SK-N-SH (cell line): ENCODE measurements at regions not wholly inside any gene's neighbourhood (a gene's known extent, or its start where the extent isn't known, plus 50 kb on each side); places are given as distances from the start of the nearest gene placed in this dataset.

ENCODE experiments used
- CTCF ChIA-PET: fragments of 300-600, 350-600 bp; formaldehyde crosslinking; extraction: SDS; loops from one replicate; lab custom pipeline; 2021; lab: Yijun Ruan, JAX
- POLR2A ChIA-PET: fragments of 350-600 bp; sonication (Branson Sonifier 250); formaldehyde crosslinking; extraction: SDS; loops from one replicate; lab custom pipeline; 2020; ENCODE audit warnings: antibody characterized with exemption, inconsistent platforms; lab: Yijun Ruan, JAX
- DNase-seq: peaks from one replicate; pipeline ENCODE4 v3.0.0; 2012
- H2AFZ ChIP-seq: fragments of 200-600 bp; sonication (generic); 2 replicates; pipeline ENCODE4 v1.8.1; 2016; ENCODE audit warnings: antibody characterized with exemption, mild to moderate bottlenecking, low read depth
- H3F3A ChIP-seq: fragments of 200-600 bp; sonication (generic); replicated peaks from 2 replicates; pipeline ENCODE3; 2016; ENCODE audit warnings: antibody characterized with exemption, mild to moderate bottlenecking; ENCODE audit not compliant: insufficient read depth
- H3K27ac ChIP-seq, 2 experiments: fragments of 200-500 bp in 1 of 2; fragments of 200-600 bp in 1 of 2; sonication (Bioruptor generic) in 1 of 2; sonication (generic), shearing (Covaris generic) in 1 of 2; 2 replicates each; pipeline versions ENCODE4 v1.5.1 to v1.6.1; 2014 to 2016; ENCODE audit warnings: low read depth in 2 of 2, inconsistent platforms in 1 of 2, low read length in 1 of 2, mild to moderate bottlenecking in 1 of 2, mixed read lengths in 1 of 2
- H3K27me3 ChIP-seq: fragments of 200-600 bp; sonication (generic), shearing (Covaris generic); 2 replicates; pipeline ENCODE4 v1.6.1; 2016; ENCODE audit warnings: mixed run types; ENCODE audit not compliant: insufficient read depth
- H3K36me3 ChIP-seq, 2 experiments: fragments of 200-500 bp in 1 of 2; fragments of 200-600 bp in 1 of 2; sonication (Bioruptor generic) in 1 of 2; sonication (generic) in 1 of 2; replicated peaks in 1 of 2; 2 replicates each; pipeline versions ENCODE3 to v1.5.1; 2014 to 2016; ENCODE audit warnings: low read length in 1 of 2, mild to moderate bottlenecking in 1 of 2; ENCODE audit not compliant: insufficient read depth in 2 of 2, control insufficient read depth in 1 of 2
- H3K4me1 ChIP-seq, 2 experiments: fragments of 200-500 bp in 1 of 2; fragments of 200-600 bp in 1 of 2; sonication (Bioruptor generic) in 1 of 2; sonication (generic), shearing (Covaris generic) in 1 of 2; 2 replicates each; pipeline versions ENCODE4 v1.5.1 to v1.6.1; 2014 to 2016; ENCODE audit warnings: low read depth in 1 of 2, low read length in 1 of 2, mixed run types in 1 of 2; ENCODE audit not compliant: insufficient read depth in 2 of 2, control insufficient read depth in 1 of 2
- H3K4me2 ChIP-seq: fragments of 200-600 bp; sonication (generic), shearing (Covaris generic); 2 replicates; pipeline ENCODE4 v1.6.1; 2017; ENCODE audit warnings: mixed run types
- H3K4me3 ChIP-seq, 2 experiments: fragments of 200-500 bp in 1 of 2; fragments of 200-600 bp in 1 of 2; sonication (Bioruptor generic) in 1 of 2; sonication (generic), shearing (Covaris generic) in 1 of 2; 2 replicates each; pipeline versions ENCODE4 v1.5.1 to v1.8.1; 2014 to 2016; ENCODE audit warnings: low read depth in 2 of 2, inconsistent platforms in 1 of 2, low read length in 1 of 2, mild to moderate bottlenecking in 1 of 2, mixed read lengths in 1 of 2, moderate library complexity in 1 of 2
- H3K79me2 ChIP-seq: fragments of 200-600 bp; sonication (generic); 2 replicates; pipeline ENCODE4 v1.8.1; 2017; ENCODE audit warnings: mild to moderate bottlenecking; ENCODE audit not compliant: insufficient read depth
- H3K9ac ChIP-seq: fragments of 200-600 bp; sonication (generic); 2 replicates; pipeline ENCODE4 v1.6.1; 2017; ENCODE audit warnings: mixed run types
- H3K9me2 ChIP-seq: fragments of 200-600 bp; sonication (generic); 2 replicates; pipeline ENCODE4 v1.6.1; 2017; ENCODE audit warnings: mixed run types
- H3K9me3 ChIP-seq: fragments of 200-600 bp; sonication (generic); 2 replicates; pipeline ENCODE4 v1.6.1; 2017; ENCODE audit warnings: mixed run types, mild to moderate bottlenecking, moderate library complexity
- H4K20me1 ChIP-seq: fragments of 200-600 bp; sonication (generic); 2 replicates; pipeline ENCODE4 v1.6.1; 2017; ENCODE audit warnings: mild to moderate bottlenecking, mixed run types; ENCODE audit not compliant: insufficient read depth
- CHD2 ChIP-seq: fragments of 150-350 bp; IDR thresholded peaks from 2 replicates; pipeline ENCODE4 v1.6.1; 2018; ENCODE audit warnings: low read length; ENCODE audit not compliant: partially characterized antibody
- EP300 ChIP-seq, 2 experiments: IDR thresholded peaks; 2 replicates each; pipeline versions ENCODE4 v1.4.0 to v1.6.1; 2012; ENCODE audit warnings: borderline replicate concordance in 1 of 2, low read depth in 1 of 2, low read length in 1 of 2
- FOXM1 ChIP-seq: IDR thresholded peaks from 2 replicates; pipeline ENCODE4 v1.4.0; 2012; ENCODE audit warnings: low read depth, mild to moderate bottlenecking
- GATA2 ChIP-seq: sonication (generic); formaldehyde crosslinking; IDR thresholded peaks from 2 replicates; pipeline ENCODE4 v1.5.0; 2020; ENCODE audit warnings: mild to moderate bottlenecking, missing genetic modification reagents
- MXI1 ChIP-seq: IDR thresholded peaks from 2 replicates; pipeline ENCODE4 v1.6.1; 2012; ENCODE audit warnings: mild to moderate bottlenecking, low read depth, low read length, improper control_type of control experiment
- NRF1 ChIP-seq: IDR thresholded peaks from 2 replicates; pipeline ENCODE4 v1.6.1; 2012; ENCODE audit warnings: low read depth, mild to moderate bottlenecking, low read length
- POLR2AphosphoS5 ChIP-seq: IDR thresholded peaks from 2 replicates; pipeline ENCODE4 v1.6.1; 2012; ENCODE audit warnings: low read depth, low read length
- RFX5 ChIP-seq: IDR thresholded peaks from 2 replicates; pipeline ENCODE4 v1.6.1; 2012; ENCODE audit warnings: mild to moderate bottlenecking, improper control_type of control experiment, low read length
- RXRA ChIP-seq: IDR thresholded peaks from 2 replicates; pipeline ENCODE4 v1.4.0; 2012; ENCODE audit warnings: low read depth, mild to moderate bottlenecking, borderline replicate concordance
- YY1 ChIP-seq: IDR thresholded peaks from 2 replicates; pipeline ENCODE4 v1.4.0; 2012; ENCODE audit warnings: low read depth, mild to moderate bottlenecking
- WGBS: methylation state at CpG from one replicate; pipeline ENCODE4 v1.1.6; 2017; ENCODE audit warnings: low lambda C conversion rate; 5-methylcytosine and 5-hydroxymethylcytosine counted together
- TF ChIP-seq, protein P1 (sequence below): IDR thresholded peaks from 2 replicates; pipeline ENCODE4 v1.4.0; 2012; ENCODE audit warnings: low read depth, borderline replicate concordance
- TF ChIP-seq, protein P2 (sequence below): IDR thresholded peaks from 2 replicates; pipeline ENCODE4 v1.6.1; 2012; ENCODE audit warnings: mild to moderate bottlenecking, low read depth, low read length, moderate library complexity
- TF ChIP-seq, protein P3 (sequence below): IDR thresholded peaks from 2 replicates; pipeline ENCODE4; 2012

DNA sequence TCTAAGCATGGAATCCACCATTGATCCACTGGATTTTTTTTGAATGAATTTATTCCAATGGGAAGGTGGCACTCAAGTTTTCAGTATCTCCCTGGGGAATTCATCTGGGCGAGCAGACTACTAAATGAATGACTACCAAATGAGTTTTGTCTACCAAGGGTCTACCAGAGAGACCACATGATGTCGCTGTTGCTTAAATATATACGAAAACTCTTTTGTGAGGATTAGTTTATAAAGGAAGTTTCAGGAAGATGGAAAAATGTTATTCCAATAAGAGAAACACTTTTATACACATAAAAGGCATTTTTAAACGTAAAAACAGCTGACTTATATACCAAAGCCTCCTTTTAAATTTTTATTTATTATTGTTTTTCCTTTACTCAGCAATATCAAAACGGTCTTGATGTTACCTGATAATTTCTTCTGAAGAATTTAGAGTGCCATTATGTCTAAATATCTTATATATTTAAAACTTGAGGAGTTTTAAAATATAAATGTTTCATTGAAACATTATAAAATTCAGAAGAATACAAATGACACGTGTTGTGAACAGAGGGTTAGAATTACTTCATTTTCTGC lies 139.7 kb downstream of the HRH4 start (continued):
- TF ChIP-seq RXRA (no peak), YY1 (no peak), MXI1 (no peak), POLR2AphosphoS5 (no peak)
- TF ChIP-seq, protein P1, sequence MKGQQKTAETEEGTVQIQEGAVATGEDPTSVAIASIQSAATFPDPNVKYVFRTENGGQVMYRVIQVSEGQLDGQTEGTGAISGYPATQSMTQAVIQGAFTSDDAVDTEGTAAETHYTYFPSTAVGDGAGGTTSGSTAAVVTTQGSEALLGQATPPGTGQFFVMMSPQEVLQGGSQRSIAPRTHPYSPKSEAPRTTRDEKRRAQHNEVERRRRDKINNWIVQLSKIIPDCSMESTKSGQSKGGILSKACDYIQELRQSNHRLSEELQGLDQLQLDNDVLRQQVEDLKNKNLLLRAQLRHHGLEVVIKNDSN: no peak
- TF ChIP-seq, protein P2, sequence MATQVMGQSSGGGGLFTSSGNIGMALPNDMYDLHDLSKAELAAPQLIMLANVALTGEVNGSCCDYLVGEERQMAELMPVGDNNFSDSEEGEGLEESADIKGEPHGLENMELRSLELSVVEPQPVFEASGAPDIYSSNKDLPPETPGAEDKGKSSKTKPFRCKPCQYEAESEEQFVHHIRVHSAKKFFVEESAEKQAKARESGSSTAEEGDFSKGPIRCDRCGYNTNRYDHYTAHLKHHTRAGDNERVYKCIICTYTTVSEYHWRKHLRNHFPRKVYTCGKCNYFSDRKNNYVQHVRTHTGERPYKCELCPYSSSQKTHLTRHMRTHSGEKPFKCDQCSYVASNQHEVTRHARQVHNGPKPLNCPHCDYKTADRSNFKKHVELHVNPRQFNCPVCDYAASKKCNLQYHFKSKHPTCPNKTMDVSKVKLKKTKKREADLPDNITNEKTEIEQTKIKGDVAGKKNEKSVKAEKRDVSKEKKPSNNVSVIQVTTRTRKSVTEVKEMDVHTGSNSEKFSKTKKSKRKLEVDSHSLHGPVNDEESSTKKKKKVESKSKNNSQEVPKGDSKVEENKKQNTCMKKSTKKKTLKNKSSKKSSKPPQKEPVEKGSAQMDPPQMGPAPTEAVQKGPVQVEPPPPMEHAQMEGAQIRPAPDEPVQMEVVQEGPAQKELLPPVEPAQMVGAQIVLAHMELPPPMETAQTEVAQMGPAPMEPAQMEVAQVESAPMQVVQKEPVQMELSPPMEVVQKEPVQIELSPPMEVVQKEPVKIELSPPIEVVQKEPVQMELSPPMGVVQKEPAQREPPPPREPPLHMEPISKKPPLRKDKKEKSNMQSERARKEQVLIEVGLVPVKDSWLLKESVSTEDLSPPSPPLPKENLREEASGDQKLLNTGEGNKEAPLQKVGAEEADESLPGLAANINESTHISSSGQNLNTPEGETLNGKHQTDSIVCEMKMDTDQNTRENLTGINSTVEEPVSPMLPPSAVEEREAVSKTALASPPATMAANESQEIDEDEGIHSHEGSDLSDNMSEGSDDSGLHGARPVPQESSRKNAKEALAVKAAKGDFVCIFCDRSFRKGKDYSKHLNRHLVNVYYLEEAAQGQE: no peak

DNA sequence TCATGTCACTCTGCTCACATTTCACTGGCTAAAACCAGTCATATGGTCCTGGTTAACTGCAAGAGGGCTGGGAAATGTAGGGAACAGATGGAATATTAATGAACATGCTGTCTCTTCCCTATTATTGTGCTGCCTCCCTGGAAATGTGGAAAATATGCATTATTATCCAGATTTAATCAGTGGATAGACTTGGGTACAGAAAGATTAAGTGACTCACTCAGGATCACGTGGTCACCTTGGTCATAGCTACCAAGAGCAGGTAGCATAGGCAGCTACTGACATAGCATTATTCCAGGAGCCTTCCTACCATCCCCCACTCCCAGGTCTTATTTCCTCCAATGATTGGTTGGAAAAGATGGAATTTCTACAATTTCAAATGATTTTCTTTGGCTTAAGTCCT lies 141.1 kb downstream of the HRH4 start:
- POLR2A ChIA-PET: interaction anchor here (1.4 kb wide), 1 partner anchor 71 kb away, joined by 5 read pairs; no protein-coding TSS in a partner anchor

More for the DNA sequence above, 141.1 kb downstream of the HRH4 start:
- no peak overlapping the region for H3K4me2 ChIP-seq
- no peak overlapping the region for H3K4me3 ChIP-seq
- H3F3A ChIP-seq: no peaks in the 10 kb centered on the region
- no peak for DNase-seq
- CTCF ChIA-PET: interaction anchor here (0.6 to 10.0 kb wide), 13 partner anchors 8 to 131 kb away, joined by 3 to 151 read pairs (median 4); no protein-coding TSS in a partner anchor
- no peaks in the 10 kb centered on the region for H3K27me3 ChIP-seq
- no peaks in the 10 kb centered on the region for H3K9me3 ChIP-seq
- no peak overlapping the region for H2AFZ ChIP-seq
- no peaks in the 10 kb centered on the region for H4K20me1 ChIP-seq
- H3K79me2 ChIP-seq: no peaks in the 10 kb centered on the region
- H3K4me1 ChIP-seq: no peaks in the 10 kb centered on the region
- 13% methylated on average over 1 of the region's 1 CpG for WGBS
- TF ChIP-seq EP300 (IDR thresholded peaks at IDR 0.05; ENCODE audit: borderline replicate concordance in 1 of 2, low read depth in 1 of 2, low read length in 1 of 2) (no peak), YY1 (no peak), GATA2 (CRISPR knock-in tag) (no peak), CHD2 (no peak), RFX5 (no peak), FOXM1 (no peak), NRF1 (no peak), POLR2AphosphoS5 (no peak)
- TF ChIP-seq, protein P3, sequence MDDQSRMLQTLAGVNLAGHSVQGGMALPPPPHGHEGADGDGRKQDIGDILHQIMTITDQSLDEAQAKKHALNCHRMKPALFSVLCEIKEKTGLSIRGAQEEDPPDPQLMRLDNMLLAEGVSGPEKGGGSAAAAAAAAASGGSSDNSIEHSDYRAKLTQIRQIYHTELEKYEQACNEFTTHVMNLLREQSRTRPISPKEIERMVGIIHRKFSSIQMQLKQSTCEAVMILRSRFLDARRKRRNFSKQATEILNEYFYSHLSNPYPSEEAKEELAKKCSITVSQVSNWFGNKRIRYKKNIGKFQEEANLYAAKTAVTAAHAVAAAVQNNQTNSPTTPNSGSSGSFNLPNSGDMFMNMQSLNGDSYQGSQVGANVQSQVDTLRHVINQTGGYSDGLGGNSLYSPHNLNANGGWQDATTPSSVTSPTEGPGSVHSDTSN: no peak
- TF ChIP-seq, all 33 proteins: peak for 0
- H3K36me3 ChIP-seq: no peaks in the 10 kb centered on the region
- no peaks in the 10 kb centered on the region for H3K9me2 ChIP-seq
- H3K27ac ChIP-seq: no peak overlapping the region
- H3K9ac ChIP-seq: no peak overlapping the region
